SIG-M5 treated with dmso at 0.1 percent for 504 hours (cell line): ENCODE measurements at regions not wholly inside any gene's neighbourhood (a gene's known extent, or its start where the extent isn't known, plus 50 kb on each side); places are given as distances from the start of the nearest gene placed in this dataset.

Source experiments
- DNase-seq: peaks from one replicate; lab custom pipeline; 2025; ENCODE audit not compliant: unreplicated experiment; lab: John Stamatoyannopoulos, UW

DNA sequence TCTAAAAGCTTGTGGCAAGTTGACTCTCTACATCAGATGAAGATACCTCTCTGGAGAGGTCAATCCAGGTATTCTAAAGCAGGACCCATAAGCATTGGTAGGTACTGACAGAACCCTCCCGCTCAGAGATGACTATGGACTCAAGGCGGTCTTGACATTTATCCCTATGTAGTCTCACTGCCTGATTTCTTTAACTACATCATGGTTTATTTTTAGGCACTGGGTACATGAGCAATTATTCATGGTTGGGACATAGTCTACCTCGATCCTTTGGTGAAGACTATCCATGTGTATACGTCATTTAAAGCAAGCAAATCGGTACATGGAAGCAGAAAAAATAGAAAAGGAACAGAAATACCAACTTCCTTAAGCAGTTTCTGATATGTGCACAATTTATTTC lies 136.2 kb upstream of the TAB2 start:
- DNase-seq, result no peak

DNA sequence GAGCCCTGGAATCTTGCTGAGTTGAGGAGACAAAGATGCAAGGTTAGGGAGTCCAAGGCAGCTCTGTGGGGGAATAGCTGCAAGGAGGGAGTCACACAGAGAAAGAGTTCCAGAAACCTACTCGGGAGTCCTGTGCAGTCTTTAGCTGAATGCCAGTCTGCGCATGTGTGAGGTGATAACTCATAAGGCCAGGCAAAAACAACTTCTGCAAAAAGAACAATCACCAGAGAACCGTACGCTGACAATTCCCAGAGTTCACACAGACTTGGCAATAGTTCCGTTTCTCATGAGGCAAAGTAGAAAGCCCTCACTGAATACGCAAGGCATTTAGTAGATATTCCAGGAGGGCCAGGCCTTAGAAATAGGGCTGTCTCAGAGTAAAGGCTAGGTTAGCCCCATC lies 135.2 kb upstream of the TAB2 start:
- DNase-seq, result no peak

DNA sequence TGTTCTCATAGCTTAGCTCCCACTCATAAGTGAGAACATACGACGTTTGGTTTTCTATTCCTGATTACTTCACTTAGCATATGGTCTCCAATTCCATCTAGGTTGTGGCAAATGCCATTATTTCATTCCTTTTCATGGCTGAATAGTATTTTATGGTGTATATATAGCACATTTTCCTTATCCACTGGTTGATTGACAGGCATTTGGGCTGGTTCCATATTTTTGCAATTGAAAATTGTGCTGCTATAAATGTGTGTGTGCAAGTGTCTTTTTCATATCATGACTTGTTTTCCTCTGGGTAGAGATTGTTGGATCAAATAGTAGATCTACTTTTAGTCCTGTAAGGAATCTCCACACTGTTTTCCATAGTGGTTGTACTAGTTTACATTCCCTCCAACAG lies 133.0 kb upstream of the TAB2 start:
- no peak for DNase-seq

DNA sequence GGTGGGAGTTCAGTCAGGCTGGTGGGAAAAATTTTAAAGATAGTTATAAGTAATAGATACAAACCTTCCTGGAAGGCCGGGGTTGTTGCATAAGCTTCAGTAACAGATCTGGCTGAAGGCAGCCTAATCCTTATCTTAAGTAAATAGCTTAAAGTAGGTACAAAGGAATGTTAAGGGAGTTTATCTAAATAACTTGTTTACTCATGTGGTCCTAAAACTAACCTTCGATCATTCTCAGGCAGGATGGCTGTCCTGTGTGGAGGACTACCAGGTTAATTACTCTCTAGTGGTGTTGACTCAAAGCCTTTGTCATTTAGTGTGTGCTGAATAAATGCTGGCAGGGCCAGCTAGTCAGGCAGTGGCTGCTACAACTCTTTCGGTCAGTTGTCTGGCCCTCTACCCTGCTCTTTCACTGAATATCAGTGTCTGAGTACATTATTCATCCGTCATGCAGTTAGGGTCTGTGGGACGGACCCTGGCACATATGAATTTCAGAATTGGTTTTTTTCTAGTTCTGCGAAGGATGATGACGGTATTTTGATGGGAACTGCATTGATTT lies 131.6 kb upstream of the TAB2 start:
- DNase-seq, result no peak

DNA sequence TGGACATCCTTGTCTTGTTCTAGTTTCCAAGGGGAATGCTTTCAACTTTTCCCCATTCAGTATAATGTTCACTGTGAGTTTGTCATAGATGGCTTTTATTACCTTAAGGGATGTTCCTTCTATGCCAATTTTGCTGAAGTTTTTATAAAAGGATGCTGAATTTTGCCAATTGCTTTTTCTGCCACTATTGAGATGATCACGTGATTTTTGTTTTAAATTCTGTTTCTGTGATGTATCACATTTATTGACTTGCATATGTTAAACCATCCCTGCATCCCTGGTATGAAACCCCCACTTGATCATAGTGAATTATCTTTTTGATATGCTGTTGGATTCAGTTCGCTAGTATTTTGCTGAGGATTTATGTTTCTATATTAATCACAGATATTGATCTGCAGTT lies 130.6 kb upstream of the TAB2 start:
- no peak for DNase-seq

DNA sequence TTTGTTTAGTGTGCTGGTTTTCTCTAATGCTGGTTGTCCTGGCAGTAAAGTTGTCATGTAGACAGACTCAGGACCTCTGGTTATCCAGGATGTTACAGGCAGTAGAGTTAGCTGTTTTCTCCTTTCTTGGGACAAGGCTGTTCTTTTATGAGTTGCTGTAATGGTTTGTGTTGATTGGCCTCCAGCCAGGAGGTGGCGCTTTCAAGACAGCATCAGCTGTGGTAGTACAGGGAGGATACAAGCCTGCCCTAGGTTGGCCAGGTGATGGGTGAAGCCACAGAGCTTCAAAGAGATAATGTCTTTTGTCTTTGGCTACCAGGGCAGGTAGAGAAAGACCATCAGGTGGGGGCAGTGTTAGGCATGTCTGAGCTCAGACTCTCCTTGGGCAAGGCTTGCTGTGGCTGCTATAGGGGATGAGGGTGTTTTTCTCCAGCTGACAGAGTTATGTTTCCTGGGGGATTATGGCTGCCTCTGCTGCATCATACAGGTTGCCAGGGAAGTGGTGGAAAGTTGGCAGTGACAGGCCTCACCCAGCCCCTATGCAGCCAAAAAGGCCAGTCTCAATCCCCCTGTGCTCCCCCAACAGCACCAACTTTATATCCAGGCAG lies 127.2 kb upstream of the TAB2 start:
- DNase-seq, result peak; percentile 37

DNA sequence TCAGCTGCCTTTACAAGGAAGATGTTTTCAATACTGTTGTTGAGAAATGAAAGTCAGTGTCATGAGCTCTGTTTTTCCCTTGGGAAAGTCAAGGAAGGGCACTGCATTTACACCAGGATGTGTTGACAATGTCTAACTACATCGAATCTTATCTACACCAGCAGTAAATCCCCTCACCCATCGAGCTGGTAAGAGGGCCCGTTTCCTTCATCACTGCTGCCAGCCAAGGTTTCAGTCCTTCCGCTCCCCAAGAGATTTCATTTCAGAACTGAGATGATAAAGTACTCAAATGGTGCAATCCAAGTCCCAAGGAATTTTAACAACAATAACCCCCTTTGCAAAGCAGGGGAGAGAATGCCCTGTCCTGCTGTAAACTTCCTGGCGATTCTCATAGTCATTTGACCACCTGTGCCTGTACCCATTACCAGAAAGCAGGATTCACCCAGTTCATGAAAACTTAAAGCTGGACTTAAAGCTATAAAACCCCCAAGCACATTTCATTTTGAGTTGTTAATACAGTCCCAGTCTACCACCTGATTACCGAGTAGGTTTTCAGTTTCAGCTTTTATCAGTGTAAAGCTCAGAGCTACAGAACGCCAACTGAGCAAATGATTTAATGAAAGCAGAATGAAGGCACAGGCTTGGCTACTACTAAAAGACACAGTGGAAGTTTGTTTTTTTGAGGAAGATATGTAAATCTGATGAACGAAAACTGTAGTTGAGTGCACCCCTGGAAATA lies 122.5 kb upstream of the TAB2 start:
- DNase-seq, result no peak

DNA sequence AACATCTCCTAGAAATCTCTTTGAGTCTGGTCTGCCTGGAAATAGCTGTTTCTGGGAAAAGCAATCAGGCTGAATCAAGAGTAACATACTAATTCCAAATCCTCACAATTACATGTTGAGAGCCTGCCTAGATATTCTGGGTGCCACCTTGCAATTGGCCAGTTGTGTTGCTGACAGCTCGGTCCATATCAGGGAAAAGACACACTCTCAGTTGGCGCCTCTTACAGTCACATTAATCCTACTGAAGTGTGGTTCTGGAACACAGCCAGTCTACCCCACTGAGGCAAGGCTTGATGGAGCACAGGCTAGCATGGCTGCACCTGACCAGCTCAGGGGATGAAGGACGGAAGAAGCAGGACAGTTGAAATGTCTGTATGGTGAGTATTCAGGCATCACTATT lies 121.4 kb upstream of the TAB2 start:
- no peak for DNase-seq

DNA sequence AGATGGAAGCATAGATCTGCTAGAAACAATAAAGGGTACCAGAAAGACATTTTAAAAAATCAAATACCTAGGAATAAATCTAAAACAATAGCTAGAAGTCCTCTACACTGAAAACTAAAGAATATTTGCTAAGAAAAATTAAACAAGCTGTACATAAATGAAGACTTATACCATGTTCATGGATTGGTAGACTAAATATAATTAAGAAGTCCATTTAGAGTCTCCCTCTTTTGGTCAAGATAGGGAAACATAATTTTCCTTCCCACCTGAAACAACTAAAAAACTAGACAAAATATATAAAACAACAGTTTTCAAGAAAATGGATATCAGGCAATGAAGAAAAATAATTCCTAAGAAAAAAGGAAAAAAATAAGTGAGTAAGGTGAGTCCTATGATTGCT lies 120.0 kb upstream of the TAB2 start:
- no peak for DNase-seq

DNA sequence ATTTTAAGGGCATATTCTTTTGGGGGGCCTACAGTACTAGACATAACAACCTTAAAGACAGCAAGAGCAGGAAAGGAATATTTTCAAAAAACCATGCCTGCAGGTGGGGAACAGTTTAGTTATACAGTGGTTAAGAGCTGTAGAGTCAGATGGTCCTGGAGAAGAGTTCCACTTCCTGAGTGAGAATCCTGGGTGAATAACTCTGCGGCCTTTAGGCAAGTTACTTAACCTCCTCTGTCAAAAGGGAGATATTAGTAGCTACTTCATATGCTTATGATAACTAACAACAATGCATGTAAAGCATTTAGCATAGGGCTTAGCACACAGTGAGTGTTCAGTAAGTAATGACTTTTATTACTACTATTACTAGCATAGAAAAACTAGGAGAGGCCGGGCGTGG lies 119.2 kb upstream of the TAB2 start:
- DNase-seq, result no peak

DNA sequence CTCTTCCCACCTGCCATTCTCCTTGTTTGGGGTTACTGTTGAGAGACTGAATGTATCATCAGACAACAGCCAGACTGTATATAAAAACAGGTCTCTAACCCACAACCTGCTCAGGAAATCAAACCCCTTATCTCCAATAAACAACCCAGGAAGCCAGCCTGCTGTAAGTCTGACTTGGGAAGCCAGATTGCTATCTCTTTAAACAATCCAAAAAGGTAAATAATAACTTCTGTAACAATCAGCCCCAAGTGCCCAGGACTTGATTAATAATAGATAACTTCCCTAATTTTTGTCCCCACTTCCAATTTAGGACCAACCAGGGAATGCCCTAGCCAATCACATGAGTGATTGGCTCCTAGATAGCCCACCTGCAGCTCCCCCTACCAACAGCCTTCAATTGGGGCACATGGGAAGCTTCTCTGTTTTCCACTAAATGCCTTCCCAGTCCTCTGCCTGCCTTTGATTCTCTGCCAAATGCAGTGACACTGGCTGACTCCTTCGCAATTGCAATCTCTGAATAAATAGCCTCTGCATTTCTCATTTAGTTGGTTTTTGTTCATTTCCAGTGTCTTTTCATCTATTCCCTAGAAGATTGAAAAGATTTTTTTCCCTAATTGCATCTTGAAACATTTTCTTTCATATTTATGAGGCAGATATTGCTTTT lies 117.1 kb upstream of the TAB2 start:
- DNase-seq, result no peak

DNA sequence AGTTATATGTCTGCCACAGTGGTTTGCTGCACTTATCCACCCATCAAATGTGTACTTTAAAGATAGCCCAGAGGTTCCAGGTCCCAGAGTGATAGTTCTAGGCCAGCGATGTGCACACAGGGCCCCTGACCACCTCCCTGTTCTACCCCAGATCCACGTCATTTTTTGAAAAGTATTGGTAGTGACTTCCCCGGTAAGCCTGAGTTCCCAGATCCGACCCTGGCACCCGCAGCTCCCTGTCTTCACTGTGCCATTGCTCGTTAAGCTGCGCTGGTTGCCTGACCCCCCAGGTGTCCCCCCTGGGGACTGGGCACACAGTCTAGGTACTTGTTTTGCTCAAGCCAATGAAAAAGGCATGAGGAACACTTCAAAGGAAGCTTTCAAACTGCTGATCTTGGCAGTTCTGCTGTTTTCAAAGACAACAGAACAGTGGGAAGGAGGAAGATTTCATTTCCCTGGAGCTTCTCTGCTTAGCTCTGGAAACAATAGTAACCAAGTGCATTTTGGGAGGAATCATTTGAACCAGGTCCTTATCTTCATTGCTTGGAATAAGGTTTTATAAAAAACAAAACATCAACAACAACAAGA lies 116.3 kb upstream of the TAB2 start:
- DNase-seq, result no peak

DNA sequence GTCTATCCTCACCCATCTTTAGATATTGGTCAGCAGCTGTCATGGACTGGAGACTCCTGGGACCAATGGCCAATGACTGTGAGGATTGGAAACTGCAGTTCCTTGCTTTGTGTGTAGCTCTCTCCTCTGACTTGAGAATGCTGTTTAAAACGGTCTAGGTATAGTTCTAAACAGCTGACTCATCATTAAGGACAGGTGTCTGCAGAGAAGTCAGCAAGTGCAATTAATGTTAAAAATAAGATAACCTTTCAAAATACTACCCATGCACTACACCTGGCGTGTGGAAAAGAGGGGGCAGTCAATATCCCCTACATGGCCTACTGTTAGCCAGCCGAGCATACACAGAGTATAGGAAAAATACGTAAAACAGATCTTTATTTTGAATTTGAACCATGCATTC lies 115.4 kb upstream of the TAB2 start:
- no peak for DNase-seq

DNA sequence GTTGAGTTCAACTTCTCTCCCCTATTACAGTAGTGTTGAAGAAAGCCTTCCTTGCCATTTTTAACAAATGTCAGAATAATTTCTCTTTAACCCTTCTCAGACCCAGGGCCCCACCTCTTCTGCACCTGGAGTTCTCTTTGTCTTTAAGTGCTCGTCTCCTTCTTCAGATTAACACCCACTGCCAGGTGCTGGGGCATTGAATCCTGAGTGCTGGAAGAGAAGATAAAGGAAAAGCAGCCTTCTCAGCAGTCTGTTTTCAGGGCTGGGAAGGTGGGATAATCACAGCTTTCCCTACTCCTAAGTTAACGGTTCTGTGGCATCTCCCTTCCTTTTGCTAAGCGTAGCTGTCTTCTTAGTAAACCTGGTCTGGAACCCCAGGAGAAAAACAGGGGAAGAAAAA lies 114.6 kb upstream of the TAB2 start:
- DNase-seq, result no peak

DNA sequence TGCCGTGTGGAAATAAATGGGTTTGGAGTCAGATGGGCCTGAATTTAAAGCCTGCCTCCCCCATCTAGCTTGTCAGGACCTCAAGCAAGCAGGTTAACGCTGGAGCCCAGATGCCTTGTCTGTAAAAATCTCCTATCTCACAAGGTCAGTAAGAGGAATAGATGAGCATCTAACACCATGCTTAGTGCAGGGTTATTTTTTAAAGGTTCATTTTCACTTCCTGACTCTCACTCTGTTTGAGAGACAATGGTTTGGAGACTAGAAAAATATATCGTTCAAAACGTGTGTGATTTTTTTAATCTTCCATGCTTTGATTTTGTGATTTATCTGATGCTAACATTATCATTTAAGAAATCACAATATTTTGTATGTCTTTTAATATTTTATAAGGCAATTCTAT lies 114.0 kb upstream of the TAB2 start:
- DNase-seq, result no peak

DNA sequence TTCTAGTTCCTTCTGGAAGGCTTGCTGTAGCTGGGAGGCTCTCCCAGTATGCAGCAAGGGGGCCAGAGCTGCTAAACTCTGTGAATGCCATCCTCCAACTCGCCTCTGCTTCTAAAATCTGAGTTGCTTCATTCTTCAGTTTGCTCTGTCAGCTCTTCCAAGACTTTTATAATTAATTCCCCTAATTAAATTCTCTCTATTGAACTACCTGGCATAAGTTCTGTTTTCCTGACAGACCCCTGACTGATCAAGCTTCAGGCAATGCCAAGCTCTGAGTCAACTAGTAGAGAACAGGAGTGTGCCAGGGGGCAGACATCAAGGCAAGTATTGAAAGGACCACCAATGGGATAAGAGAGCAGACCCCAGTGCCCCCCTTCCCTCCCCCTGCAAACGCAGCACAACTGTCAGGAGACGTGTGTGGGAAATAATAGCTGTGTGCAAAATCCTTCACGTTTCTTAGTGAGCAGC lies 109.3 kb upstream of the TAB2 start:
- no peak for DNase-seq

DNA sequence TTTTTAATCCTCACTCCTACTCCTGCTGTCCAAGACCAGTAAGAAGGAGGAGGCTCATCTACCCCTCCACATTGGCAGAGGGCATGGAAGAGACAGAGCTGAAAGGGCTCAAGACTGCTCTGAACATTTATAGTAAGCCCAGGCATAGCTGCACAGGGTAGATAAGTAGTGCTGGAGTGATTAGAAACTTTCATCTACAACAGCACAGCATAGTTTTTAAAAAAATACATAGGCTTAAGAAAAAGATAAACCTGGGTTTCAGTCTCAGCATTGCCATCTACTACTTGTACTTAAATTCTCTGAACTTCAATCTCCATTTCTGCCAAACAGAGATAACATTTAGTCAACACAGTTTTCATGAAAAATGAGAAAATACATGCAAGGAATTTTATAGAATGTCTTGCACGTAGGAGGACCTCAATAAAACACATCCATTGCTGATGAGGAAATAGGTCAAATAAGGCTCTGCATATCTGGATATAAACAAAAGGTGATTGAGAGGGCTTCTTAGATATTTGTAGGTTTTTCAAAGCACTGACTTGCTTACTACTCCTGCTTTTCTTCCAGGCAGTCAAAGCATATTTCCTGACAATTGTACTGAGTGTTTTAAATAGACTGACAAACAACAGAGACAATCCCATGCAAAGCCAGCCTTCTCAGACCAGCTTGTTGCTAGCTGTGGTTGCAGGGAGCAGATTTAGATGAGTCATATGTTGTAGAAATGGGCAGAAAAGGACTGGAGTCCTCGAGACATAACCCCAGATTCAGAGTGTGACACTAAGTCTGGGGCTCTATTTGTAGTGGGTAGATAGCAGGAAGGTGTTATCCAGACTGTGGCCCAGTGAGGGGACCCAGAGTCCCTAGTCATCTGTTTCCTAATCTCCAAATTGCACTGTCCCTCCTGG lies 107.4 kb upstream of the TAB2 start:
- DNase-seq, result peak; percentile 22

DNA sequence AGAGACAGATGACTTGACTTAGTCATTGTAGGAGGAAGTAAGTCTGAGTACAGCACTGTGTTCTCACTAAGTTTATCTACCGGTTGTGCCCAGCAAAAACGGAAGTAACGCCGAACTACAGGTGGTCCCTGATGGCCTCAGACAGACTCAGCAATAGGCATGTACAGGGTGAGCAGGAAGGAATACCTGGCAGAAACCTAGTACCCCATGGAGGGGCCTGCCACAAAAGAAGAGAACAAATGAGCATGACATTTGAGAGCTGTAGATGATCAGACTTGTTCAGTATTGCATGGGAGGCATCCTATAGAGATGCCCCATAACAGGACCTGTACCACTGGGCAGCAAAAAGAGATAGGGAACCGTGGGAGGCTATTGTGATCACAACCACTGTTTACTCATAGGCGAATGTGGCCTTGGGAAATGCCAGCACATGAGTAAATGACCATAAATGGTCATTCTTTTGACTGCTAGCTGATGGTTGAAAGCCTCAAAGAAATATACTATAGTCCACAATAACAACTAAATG lies 106.4 kb upstream of the TAB2 start:
- DNase-seq, result peak; percentile 75

DNA sequence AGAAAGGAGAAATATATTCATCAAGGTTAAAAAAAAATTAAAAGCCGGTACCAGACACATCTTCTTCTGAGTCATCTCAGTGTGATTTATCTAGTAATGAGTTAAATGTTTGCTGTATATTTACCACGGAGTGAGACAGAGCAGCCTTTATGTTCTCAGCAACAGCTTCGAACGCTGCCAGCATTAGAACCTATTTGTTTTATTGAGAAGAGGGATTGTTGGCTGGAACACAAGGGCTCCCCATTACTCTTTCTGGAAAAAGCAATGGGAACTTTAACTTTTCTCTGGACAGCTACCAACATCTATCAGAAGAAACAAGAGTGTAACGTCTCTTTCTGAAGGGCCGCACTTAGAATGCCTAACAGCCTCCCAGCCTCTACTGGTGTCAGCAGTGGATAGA lies 105.3 kb upstream of the TAB2 start:
- DNase-seq, result no peak
